HG03457 (cell line): ENCODE measurements at regions not wholly inside any gene's neighbourhood (a gene's known extent, or its start where the extent isn't known, plus 50 kb on each side); places are given as distances from the start of the nearest gene placed in this dataset.

Experiments
- ATAC-seq: cut with Tn5 transposase; IDR thresholded peaks from one replicate; pipeline ENCODE4 v1.9.1; 2021; ENCODE audit warnings: moderate number of reproducible peaks; ENCODE audit not compliant: unreplicated experiment

DNA sequence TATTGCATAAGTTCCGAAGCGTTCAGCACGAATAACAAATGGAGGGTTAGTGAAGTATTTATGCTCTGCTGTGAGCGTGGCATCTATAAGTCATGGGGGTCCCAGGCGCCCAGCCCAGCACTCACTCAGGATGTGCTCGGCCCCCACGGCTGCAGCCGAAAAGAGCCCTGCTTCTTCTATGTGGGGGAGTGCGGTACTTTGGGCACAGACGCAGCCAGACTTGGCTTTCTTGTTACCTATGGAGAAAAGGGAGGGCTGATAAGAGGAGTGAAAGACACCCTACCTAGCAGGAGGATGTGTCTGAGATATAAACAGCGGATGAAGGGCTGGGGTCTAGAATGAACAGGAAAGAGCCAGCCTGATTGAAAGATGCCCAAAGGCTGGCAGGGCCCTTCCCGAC is 51.4 kb downstream of the MRPL36 start:
- ATAC-seq, result no peak

DNA sequence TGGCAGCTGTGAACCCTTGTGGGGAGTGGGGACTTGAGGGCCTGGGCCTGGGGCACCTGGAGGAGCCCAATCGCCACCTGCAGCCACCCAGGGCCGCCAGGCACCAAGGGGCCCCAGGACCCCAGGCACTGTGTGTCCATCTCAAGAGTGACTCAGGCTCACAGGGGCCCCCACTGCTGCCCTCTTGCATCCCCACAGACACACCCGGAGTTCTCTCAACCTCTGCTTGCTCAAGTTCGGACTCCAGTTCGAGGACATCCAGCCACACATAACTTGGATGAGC is 51.9 kb downstream of the MRPL36 start:
- ATAC-seq, result no peak

DNA sequence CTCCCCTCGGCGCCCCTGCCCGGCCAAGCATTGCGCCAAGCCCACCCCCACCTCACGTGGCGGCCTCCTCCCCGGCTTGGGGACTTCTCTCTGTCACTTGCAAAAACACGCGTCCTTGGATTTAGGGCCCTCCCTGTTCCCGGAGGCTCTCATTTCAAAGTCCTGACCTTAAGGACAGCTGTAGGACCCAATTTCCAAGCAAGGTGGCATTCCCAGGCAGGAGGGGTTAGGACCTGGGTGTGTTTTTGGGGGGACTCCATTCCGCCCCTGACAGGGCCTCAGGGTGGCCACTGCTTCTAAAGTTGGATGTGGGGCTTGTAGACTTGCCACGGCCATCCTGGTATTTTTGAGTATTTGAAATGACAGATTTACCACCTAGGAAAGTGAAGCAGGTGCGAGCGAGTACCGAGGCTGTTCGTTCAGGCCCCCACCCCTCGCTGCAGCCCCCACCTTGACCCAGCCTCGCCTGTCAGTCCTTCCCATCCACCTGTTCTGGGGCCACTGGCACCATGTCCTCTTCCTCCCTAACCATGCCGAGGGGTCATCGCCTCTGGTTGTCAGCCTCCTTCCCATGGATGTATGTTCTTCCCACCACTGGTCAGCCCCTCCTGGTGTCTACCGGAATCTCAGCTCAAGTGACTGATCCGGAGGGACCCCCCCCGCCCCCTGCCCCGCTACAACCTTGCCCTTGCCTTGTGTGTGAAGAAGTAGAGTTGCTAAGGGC is 52.4 kb downstream of the MRPL36 start:
- ATAC-seq, result no peak

DNA sequence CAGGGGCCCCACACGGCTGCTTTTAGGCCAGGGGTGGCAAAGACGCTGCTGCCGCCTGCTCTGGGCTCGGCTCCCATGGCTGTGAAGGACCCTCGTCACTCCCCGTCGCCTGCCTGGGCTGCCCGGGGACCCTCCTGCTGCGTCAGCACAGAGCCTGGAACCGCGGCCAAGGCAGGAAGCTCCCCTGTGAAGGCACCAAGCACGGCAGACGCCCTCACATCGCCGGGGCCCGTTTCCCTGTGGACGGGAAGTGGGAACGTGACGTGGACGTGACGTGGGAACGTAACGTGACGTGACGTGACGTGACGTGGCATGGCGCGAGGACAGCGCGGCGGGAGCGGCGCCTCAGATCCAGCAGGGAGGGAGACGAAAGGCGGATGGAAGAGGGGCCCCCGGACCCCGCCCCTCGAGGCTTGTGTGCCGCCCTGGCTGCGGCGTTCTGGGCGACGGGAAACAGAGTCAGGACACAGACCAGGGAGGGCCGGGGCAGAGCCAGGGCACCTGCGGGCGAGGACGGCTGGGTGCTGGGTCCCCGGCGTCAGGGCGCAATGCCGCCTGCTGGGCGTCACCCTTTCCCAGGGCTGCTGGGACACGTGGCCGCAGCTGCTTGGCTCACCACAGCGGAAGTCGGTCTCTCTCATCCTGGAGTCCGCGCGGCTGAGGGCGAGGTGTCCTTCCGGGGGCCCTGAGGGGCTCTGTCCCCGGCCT is 53.1 kb downstream of the MRPL36 start:
- no peak for ATAC-seq

DNA sequence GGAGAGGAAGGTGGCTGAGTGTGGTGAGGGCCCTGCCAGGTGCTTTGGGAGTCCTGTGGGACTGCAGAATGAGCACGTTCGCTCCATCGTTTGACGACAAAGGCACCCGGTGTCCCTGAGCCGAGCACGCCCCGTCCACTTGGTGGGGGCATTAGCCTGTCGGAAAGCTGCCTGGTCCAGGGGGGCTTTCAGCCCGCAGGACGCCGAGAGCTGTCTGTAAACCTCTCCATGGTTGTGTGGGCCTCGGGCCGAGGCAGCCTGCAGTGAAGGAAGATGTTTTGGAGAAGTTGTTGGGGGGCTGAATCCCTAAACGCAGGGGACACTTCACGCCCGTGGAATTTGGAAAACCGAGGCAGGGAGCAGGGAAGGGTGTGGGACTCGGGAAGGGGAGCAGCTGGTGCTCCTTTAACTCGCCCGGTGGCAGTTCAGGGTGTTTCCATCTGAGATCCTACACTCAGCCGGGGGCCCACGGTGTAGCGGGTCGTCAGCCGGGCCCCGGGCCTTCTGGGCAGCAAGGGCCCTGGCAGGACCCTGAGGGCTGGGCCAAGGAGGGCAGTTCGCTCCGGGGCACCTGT is 53.8 kb downstream of the MRPL36 start:
- ATAC-seq, result no peak

DNA sequence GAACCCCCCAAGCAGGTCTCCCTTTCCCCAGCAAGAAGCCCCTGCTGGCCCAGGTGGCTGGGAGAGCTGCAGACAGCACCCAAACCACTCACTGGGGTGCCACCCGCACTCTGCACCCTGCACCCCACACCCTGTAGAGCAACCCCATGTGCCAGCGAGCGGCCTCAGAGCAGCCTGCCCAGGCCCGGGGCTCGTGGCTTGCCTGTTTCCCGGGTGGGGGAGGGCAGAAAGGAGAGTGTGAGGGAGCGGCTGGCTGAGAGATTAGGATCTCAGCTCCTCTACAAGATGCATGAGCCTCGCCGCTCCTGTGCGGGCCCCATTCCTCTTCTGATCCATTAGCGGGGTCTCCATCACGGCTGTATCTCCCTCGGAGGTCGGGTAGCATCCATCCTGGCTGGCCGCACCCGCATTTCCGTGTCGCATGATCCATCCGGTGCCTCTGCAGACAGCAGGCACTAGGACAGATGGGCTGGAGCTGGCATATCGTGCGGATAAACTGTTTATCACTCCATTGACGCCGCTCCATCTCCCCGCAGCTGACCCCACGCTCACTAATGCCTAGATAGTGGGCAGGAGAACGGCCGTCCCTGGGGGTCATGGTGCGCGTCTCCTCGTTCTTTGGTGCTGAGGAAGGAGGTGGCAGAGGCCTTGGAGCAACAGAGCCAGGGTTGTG is 54.4 kb downstream of the MRPL36 start:
- no peak for ATAC-seq

DNA sequence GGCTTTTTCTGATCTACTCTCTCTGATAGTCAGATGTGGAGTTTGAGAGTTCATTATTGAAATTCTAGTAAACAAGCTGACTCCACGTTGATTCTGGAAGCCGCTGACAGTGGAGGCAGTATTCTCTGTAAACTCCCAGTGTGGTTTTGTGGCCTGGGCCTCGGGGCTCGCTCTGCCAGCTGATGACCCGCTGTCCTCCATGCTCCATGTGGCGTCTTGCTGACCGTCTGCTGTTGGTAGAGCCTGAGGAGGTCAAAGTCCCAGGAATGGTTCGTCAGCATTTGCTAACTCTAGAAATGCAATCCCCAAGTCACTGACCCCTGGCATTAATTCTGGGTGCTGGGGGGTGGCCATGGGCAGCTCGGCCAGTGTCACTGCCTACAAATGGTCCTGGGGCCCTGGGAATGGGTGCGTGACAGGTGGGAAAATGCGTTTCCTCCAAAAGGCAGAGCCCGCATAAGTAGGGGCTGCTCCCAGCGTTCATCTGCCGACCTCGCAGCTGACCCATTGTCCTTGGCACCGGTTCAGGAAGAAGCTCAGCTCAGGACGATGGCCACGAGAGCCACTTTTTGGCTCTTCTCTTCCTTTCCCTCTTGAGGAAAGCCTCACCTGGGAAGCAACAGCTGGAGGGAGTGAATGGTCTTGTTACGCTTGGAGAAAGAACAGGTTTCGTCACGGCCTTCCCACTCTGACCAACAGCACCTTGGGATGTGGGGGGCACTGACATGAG is 55.1 kb downstream of the MRPL36 start:
- no peak for ATAC-seq

DNA sequence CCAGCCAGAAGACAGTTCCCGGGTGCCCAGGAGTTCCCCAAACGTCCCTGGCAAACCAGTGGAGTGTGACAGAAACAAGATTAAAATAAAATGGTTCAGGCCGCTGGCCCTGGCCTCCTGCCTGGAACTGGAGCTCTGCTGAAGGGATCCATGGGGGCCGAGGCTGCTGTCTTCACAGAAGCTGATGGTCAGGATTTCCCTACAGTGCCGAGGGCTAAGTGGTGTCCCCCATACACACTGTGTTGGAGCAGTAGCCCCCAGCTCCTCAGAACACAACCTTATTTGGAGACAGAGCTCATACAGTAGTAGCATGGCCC is 55.9 kb downstream of the MRPL36 start:
- ATAC-seq, result no peak

DNA sequence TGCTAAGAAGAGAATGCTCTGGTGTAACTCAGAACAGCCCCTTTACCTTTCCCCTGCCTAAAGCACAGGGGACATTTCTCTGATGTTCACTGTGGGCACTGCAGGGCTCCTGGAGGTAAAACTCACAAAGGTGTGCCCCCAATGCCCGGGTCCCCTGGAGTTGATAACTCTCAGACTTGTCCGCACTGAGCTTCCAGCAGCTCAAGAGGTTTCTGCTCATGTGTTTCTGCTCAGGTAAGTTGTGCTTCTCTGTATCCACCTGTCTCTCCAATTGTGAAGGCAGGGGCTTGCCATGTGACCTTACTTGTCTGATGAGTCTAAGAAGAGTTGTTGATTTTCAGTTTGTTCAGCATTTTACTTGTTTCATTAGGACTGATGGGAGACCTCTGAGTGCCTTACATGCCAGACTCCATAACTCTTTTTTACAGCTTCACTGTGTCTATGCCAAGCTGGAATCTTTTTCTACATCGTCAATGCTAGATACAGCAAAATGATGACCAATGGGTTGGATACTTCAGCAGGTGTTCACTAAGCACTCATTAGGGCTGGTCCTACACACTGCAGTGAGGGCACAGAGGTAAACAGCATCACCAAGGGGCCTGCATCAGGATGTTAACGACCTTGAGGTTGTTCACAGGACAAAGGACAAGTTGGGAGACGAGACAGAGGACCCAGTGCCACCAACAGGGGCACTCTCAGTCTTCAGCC is 56.4 kb downstream of the MRPL36 start:
- no peak for ATAC-seq

DNA sequence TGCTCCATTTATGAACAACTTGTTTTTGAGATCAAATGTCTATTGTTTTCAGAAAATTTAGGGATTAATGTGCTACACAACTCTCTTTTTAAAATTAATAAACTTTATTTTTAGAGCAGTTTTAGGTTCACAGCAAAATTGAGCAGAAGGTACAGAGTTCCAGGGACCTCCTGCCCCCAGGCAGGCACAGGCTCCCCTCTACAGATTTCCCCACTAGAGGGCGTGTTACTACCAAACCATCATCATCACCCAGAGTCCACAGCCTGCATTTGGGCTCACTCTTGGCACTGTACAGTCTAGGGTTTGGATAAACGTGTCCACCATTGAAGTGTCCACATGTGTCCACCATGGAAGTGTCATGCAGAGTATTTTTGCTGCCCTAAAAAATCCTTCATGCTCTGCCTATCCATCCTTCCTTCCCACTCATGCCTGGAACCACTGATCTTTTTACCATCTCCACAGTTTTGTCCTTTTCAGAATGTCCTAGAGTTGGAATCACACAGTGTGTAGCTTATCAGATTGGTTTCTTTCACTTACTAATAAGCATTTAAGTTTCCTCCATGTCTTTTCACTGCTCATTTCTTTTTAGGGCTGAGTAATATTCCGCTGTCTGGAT is 61.7 kb downstream of the MRPL36 start:
- no peak for ATAC-seq

DNA sequence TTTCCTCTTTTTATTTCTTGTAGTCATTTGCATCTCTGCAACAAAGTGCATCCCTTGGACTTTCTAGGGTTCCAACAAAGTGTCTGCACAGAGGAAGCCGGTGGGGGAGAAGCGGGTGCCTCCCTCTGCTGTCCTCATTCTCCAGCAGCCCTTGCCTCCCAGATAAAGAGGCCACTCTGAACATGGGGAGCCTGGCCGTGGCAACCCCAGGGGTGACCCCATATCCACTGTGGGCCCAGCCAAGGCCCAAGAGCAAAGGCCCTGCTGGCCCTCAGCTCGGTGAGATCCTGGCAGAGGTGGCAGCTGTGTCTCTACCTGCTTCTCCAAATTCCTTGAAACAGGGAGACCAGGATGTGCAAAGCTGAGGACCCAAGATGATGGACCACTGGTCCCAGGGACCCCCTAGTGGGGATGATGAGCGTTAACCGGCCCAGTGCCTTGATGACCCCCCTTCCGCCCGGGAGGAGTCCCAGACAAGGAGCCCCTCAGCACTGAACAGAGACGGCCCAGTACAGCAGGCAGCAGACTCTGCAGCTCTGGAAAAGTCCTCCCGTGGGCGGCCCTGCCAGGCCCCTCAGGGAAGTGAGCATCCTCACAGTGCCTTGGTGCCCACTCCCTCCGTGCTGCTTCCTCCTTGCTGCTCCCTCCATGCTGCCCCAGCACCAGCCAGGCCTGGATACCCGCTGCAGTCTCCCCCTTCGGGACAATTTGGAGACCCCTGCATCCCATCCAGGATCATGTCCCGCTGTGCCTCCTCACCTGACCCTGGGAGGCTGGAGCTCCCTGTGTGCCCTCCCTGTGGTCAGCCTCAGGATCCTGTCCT is 62.5 kb downstream of the MRPL36 start:
- no peak for ATAC-seq

DNA sequence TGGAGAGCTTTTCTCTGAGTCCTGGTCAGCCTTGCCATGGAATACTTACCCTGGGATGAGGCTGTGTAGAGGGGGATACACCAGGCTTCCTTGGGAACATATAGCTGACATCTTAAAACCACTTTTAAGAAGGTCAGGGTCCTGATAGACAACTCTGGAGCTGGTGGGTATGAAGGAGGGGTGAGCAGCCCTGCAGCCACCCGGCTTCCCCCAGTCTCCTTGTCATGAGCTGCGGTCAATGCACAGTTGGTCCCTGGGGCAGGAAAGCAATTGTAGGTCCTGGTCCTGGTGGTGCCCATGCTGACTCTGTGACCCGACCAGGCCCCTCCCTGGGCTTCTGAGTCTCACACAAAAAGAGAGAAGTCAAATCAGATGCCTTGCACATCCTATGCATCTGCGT is 63.6 kb downstream of the MRPL36 start:
- ATAC-seq, result no peak

DNA sequence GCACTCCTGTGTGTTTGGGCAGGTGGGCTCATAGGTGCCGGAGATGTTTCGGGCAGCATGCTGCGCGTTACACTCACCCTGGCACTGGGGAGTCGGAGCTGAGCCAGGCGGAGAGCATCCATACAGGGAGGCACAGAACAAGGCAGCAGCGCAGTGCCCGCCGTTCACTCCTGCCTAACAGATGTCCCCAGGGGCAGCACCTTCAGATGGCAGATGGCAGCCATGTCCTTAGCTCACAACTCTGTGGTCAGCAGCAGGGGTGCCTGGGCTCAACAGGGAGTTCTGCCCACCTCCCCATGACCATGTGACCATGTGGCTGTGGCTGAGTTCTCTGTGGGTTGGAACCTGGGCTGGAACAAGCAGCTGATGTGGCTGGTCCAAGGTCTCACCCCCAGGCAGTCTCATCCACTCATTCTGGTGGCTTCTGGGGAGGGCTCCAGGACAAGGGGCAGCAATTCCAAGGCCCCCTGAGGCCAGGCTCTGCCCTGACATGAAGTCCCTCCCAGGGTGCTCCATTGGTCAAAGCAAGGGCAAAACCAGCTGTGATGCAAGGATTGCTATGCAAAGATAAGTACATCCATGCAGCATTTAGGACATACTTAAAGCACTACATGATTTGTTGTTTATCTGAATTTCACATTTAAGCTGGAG is 64.2 kb downstream of the MRPL36 start:
- no peak for ATAC-seq

DNA sequence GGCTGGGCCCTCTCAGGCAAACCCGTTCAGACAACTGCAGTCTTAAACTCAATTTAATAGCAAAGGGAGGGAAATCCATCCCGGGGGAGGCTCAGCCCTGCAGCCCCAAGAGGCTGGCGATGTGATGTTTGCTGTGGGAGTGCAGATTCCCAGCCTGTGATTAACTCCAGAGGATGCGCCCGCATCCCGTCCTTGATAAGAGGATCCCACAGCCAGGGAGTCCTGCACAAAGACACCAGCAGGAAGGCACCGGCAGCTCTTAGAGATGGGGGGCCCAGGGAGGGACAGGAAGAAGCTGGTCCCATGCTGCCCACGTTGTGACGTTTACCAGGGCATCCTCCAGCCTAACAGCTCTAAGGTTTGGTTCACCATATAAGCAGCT is 64.7 kb downstream of the MRPL36 start:
- ATAC-seq, result no peak

DNA sequence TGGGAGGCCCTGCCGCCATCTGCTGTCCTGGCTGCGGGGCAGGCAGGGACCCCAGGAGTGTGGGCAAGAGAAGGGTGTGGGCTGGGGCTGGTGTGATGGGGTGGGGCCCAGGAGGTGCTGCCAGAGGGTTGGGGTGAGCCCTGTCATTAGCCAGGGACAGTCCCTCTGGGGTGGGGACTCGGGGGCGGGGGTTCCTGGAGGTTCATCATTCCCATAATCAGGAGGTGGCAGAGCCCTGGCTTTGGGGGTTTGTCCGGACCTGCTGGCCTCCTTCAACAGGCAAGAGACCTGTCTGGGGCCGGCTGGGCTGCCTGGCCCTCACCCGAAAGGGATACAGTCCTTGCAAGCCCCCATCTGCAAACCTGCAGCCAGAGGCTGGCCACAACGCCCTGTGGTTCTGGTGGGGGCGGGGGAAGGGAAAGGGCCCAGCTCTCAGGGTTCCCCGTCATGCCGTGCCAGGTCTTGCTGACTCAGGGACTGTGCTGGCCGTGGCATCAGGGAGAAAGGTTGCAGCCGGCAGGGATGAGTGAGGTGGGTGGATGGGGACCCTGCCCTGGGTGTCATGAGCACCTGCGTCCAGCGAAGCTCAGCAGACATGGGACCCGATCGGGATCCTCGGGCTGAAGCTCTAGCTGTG is 65.2 kb downstream of the MRPL36 start:
- no peak for ATAC-seq

DNA sequence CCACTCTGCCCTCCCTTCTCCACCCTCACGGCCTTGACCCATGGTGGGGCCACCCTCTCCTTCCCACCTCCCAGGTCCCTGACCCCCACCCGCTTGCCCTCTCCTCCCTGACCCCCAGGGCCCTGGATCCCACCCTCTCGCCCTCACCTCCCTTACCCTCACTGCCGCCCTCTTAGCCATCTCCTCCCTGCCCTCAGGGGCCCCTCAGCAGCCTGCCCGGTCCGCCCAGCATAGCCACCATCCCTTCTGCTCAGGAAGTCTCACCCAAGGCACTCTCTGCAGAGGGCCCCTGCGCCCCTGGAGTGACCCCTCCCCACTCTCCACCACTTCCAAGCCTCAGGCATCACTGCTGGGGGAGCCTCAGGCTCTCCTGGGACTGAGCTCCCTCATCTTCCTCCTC is 66.3 kb downstream of the MRPL36 start:
- ATAC-seq, result no peak

DNA sequence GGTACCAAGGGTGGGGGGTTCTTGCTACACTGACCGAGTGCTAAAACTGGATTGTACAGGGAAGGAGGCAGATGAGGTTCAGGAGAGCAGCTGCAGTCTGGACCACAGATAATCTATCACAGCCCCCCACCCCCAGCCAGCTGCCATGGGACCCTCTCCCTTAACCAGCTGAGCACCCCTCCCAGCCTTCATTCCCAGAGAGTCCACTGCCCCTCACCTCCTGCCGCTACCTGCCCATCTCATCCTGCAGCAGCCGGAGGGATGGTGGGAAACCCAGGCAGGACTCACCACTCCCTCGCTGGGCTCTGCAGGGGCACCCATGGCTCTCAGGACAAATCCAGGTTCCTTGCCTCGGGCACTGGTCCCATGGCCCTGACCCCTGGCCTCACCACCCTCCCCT is 66.7 kb downstream of the MRPL36 start:
- no peak for ATAC-seq

DNA sequence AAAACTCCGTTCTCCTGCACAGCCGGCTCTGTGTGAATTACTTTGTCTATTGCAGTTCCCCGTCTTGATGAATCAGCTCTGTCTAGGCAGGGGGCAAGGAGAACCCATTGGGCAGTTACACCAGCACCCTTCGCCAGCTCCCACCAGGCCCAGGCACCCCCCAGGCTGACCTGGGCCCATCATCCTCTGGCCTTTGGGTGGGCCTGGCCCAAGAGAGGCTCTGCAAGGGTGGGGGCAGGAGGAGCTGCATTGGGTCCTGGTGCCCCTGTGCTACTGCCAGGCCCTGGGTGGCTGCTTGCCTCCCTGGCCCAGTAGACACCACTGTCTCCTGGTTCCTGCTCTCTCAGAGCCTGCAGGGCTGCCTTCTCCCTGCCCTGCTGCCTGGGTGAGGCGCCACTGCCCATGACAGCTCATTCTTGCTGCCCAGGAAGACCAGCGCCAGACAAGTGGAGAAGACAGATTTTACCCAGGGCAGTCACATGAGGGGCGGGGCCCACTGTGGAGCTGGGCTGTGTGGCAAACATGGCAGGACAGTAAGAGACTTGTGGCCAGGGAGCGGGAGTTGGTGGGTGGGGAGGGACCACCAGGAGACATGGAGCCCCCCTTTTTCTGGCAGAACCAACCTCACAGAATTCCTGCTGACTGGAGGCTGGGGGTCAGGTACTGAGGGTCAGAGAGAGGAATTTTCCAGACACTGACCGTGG is 67.2 kb downstream of the MRPL36 start:
- ATAC-seq, result no peak
